Right lobe of liver (tissue), 6 donors: ENCODE measurements at regions not wholly inside any gene's neighbourhood (a gene's known extent, or its start where the extent isn't known, plus 50 kb on each side); places are given as distances from the start of the nearest gene placed in this dataset.
A peak's percentile ranks its signal among the peaks of the same experiment; 100 is the strongest.

Source experiments
- ATAC-seq, 4 donors: fragments of 200-7000 bp; cut with Tn5 transposase; one replicate each; pipeline ENCODE4 v1.9.1; 2020; ENCODE audit warnings: mild to moderate bottlenecking in 4 of 4, moderate library complexity in 4 of 4
- DNase-seq, 3 donors: peaks; one replicate each; pipeline ENCODE4 v3.0.0-alpha.2; 2020
- H3K27ac ChIP-seq, 3 donors: fragments of 200-600 bp; one replicate each; pipeline ENCODE4 v1.8.0; 2022
- H3K27me3 ChIP-seq, 2 donors: fragments of 200-600 bp; one replicate each; pipeline ENCODE4 v1.8.0; 2022
- H3K36me3 ChIP-seq, 4 donors: fragments of 200-600 bp; sonication (generic) in 1 of 4; one replicate each; pipeline versions ENCODE4 v1.5.1 to v1.8.0; 2017 to 2022; ENCODE audit warnings: control low read depth in 1 of 4
- H3K4me1 ChIP-seq, 4 donors: fragments of 200-600 bp; sonication (generic) in 1 of 4; one replicate each; pipeline versions ENCODE4 v1.5.1 to v1.8.0; 2017 to 2022; ENCODE audit warnings: control low read depth in 1 of 4
- H3K4me3 ChIP-seq, 3 donors: fragments of 200-600 bp; one replicate each; pipeline ENCODE4 v1.8.0; 2022
- H3K9me3 ChIP-seq, 4 donors: fragments of 200-600 bp; sonication (generic) in 1 of 4; one replicate each; pipeline versions ENCODE4 v1.5.1 to v1.8.0; 2017 to 2022; ENCODE audit warnings: control low read depth in 1 of 4
- POLR2A ChIP-seq: fragments of 450-650 bp; IDR thresholded peaks from one replicate; pipeline ENCODE4 v1.6.1; 2017; ENCODE audit warnings: antibody characterized with exemption, mild to moderate bottlenecking
- WGBS: methylation state at CpG from one replicate; pipeline ENCODE4 v1.1.6; 2018; ENCODE audit warnings: low coverage, low lambda C conversion rate; ENCODE audit not compliant: insufficient coverage; ENCODE audit errors: missing lambda C conversion rate; 5-methylcytosine and 5-hydroxymethylcytosine counted together
- intact Hi-C, 2 donors: fragments of 100-400 bp; cut with DNase I; formaldehyde crosslinking; loops; one replicate each; pipeline versions ENCODE4 v1.11.2 to v1.14.1; 2022
- TF ChIP-seq, protein P1 (sequence below), 4 donors: fragments of 200-600 bp in 3 of 4; fragments of 450-650 bp in 1 of 4; IDR thresholded peaks; one replicate each; pipeline versions ENCODE4 v1.5.1 to v1.8.0; 2016 to 2022; ENCODE audit warnings: antibody characterized with exemption in 4 of 4, mild to moderate bottlenecking in 2 of 4
- donor health status: DM: no; HTN: yes; CAD: no.
- donor health status: DM: no; HTN: no; CAD: no.
- donor health status: DM: no; HTN: no; CAD: no.
- donor health status: DM: no; HTN: yes; CAD: no.
- donor health status: DM: no; HTN: yes; CAD: no.

DNA sequence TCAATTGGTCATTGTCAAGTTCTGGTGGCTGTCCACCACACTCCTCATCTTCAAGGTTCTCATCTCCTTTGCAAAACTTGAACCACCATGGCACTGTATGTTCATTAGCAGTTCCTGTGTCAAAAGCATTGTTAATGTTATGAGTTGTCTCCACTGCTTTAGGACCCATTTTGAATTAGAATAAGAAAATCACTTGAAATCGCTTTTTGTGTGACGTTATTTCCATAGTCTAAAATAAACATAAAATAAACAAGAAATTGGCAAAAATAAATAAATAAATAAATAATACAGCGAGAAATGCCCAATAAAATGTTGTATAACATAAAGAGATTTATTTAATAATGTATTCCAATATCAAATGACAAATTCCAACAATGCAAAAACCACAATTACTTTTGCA, 195.5 kb upstream of the CDC14C start:
- no peak overlapping the region for H3K27ac ChIP-seq
- no peak overlapping the region for H3K4me3 ChIP-seq
- no peaks in the 10 kb centered on the region for H3K36me3 ChIP-seq
- no peaks in the 10 kb centered on the region for H3K4me1 ChIP-seq
- TF ChIP-seq, protein P1, sequence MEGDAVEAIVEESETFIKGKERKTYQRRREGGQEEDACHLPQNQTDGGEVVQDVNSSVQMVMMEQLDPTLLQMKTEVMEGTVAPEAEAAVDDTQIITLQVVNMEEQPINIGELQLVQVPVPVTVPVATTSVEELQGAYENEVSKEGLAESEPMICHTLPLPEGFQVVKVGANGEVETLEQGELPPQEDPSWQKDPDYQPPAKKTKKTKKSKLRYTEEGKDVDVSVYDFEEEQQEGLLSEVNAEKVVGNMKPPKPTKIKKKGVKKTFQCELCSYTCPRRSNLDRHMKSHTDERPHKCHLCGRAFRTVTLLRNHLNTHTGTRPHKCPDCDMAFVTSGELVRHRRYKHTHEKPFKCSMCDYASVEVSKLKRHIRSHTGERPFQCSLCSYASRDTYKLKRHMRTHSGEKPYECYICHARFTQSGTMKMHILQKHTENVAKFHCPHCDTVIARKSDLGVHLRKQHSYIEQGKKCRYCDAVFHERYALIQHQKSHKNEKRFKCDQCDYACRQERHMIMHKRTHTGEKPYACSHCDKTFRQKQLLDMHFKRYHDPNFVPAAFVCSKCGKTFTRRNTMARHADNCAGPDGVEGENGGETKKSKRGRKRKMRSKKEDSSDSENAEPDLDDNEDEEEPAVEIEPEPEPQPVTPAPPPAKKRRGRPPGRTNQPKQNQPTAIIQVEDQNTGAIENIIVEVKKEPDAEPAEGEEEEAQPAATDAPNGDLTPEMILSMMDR (IDR thresholded peaks at IDR 0.05): no peak
- TF ChIP-seq POLR2A: no peak
- no peaks in the 10 kb centered on the region for H3K9me3 ChIP-seq
- intact Hi-C loops: no loop called here
- 54% methylated on average over 3 of the region's 3 CpGs for WGBS
- H3K27me3 ChIP-seq: no peaks in the 10 kb centered on the region
- no peak for ATAC-seq
- no peak for DNase-seq

DNA sequence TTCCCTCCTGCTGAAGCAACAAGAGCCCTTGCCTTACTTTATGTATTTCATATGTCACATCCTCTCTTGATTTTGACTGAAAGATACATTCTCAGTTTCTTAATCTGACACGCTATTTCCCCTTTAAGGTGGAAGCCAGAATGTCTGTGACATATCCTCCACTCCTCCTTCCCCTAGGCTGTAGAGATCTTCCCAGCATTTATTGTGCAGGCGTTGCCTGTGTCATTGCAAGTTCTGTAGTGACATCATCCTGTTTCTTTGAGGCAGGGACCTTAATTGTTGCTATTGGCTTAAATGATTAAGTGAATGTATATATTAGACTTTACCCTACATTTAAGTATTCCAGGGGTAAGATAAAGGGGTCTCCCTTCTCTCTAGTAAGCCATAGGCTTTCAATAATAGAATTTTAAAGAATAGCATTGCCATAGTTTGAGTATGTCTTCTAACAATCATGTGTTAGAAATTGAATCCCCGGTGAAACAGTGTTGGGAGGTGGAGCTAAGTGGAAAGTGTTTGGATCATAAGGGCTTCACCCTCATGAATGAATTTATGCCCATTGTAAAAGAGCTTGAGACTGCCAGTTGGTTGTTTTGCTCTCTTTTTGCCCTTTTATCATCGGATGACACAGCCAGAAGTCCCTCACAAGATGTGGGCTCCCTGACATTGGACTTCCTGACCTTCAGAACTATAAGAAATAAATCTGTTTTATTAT, 189.5 kb upstream of the CDC14C start:
- Histone ChIP-seq H3K9me3 (no peaks in the 10 kb centered on the region), H3K27ac (no peak overlapping the region), H3K4me1 (no peaks in the 10 kb centered on the region), H3K27me3 (no peaks in the 10 kb centered on the region), H3K4me3 (no peak overlapping the region), H3K36me3 (no peaks in the 10 kb centered on the region)
- no peak for ATAC-seq
- no peak for DNase-seq
- intact Hi-C loops: no loop called here
- TF ChIP-seq POLR2A: no peak
- TF ChIP-seq, protein P1 (IDR thresholded peaks at IDR 0.05): no peak
- 51% methylated on average over 4 of the region's 4 CpGs for WGBS

DNA sequence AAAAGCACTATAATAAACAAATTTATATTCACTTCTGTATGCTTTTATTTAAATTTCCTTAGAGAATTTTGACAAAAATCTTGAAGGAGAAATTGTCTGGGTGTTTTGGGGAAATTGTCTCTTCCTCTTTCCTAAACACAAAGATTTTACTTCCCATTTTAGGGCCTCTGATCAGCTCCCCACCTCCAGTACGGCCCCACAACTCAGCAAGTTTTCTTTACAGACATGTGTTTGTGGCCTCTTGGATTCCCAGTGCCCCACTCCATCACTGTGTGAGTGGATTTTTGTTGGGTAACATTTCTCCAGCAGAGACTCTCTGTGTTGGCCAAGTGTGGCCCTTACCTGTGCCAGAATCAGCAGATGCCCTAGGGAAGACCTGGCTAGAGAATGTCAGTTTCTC, 182.8 kb upstream of the CDC14C start:
- Histone ChIP-seq H3K4me1 (no peaks in the 10 kb centered on the region), H3K27me3 (no peaks in the 10 kb centered on the region), H3K9me3 (no peaks in the 10 kb centered on the region), H3K36me3 (no peaks in the 10 kb centered on the region), H3K4me3 (no peak overlapping the region), H3K27ac (no peak overlapping the region)
- 0% methylated on average over 1 of the region's 1 CpG for WGBS
- intact Hi-C loops: no loop called here
- no peak for TF ChIP-seq POLR2A
- TF ChIP-seq, protein P1 (IDR thresholded peaks at IDR 0.05): no peak
- ATAC-seq (peak in 1 of 4 donors; percentile 46), DNase-seq (no peak)

DNA sequence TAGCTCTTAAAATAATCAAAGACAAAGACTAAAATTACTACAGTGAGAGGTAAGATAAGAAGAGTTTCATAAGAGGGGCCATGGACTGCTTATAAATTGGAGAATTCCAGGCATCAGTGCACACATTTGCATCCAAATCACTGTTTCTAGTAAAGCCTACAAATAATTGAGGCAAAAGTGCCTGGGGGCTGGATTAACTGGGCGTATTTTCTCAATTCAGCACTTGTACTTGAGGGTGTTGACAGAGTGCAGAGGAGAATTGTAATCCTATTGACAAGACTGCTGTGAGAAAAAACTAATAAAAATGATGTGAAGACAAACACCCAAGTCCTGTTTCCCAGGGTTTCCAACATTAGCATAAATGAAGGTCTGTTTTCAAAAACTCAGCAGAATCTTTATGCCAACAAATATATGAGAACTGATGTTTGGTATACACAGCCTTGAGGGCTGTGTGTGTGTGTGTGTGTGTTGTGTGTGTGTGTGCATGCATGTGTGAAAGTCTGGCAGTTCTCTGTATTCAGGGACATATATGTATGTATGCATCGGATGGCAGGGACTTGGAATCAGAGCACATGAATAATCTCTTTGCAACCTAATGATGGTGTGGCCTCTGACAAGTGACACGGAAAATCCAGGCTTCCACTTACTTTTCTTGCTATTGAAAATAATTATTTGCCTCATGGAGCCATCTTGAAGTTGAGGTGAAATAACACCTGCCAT, 182.1 kb upstream of the CDC14C start:
- ATAC-seq (no peak), DNase-seq (no peak)
- Histone ChIP-seq H3K27ac (no peak overlapping the region), H3K27me3 (no peaks in the 10 kb centered on the region), H3K9me3 (no peaks in the 10 kb centered on the region), H3K36me3 (no peaks in the 10 kb centered on the region), H3K4me3 (no peak overlapping the region), H3K4me1 (no peaks in the 10 kb centered on the region)
- intact Hi-C loops: no loop called here
- 56% methylated on average over 2 of the region's 3 CpGs for WGBS
- TF ChIP-seq, protein P1 (IDR thresholded peaks at IDR 0.05): no peak
- TF ChIP-seq POLR2A: no peak
